CD4-positive, alpha-beta memory T cell (primary cell): ENCODE measurements at regions not wholly inside any gene's neighbourhood (a gene's known extent, or its start where the extent isn't known, plus 50 kb on each side); places are given as distances from the start of the nearest gene placed in this dataset.

Experiments used
- CTCF ChIA-PET: fragments of 350-600 bp; sonication (Branson Sonifier 250); formaldehyde crosslinking; loops from one replicate; lab custom pipeline; 2021; ENCODE audit warnings: inconsistent platforms; ENCODE audit not compliant: partially characterized antibody; lab: Charles Lee
- POLR2A ChIA-PET: fragments of 350-600 bp; sonication (Branson Sonifier 250); formaldehyde crosslinking; loops from one replicate; lab custom pipeline; 2021; ENCODE audit not compliant: partially characterized antibody; lab: Charles Lee
- DNase-seq, 5 donors: peaks; one replicate each; pipeline versions ENCODE4 v3.0.0 to v3.0.0-alpha.2; 2020 to 2022; ENCODE audit warnings: mixed read lengths in 1 of 5
- H3K27ac ChIP-seq: one replicate; pipeline ENCODE4 v1.7.0; 2013; ENCODE audit warnings: low read depth, low read length
- H3K27me3 ChIP-seq: 2 replicates; pipeline ENCODE4 v1.7.0; 2013; ENCODE audit warnings: mild to moderate bottlenecking, low read length, moderate library complexity; ENCODE audit not compliant: insufficient read depth
- H3K36me3 ChIP-seq: 2 replicates; pipeline ENCODE4 v1.7.0; 2013; ENCODE audit warnings: mild to moderate bottlenecking, low read length, moderate library complexity; ENCODE audit not compliant: insufficient read depth
- H3K4me1 ChIP-seq: 2 replicates; pipeline ENCODE4 v1.7.0; 2013; ENCODE audit warnings: mild to moderate bottlenecking, low read length, moderate library complexity; ENCODE audit not compliant: insufficient read depth
- H3K4me3 ChIP-seq, 2 donors: one replicate each; pipeline ENCODE4 v1.7.0; 2013; ENCODE audit warnings: low read length in 2 of 2, mild to moderate bottlenecking in 1 of 2
- H3K9me3 ChIP-seq, 2 donors: one replicate each; pipeline ENCODE4 v1.7.0; 2013; ENCODE audit warnings: low read length in 2 of 2, control low read depth in 1 of 2; ENCODE audit not compliant: control insufficient read depth in 1 of 2
- H3K27ac Mint-ChIP-seq, 7 donors: one replicate each; pipeline ENCODE4 v1.8.0; 2020 to 2021; ENCODE audit warnings: mixed read lengths in 7 of 7, mild to moderate bottlenecking in 6 of 7, inconsistent platforms in 3 of 7, moderate library complexity in 3 of 7
- H3K27me3 Mint-ChIP-seq, 2 donors: one replicate each; pipeline ENCODE4 v1.8.0; 2020 to 2021; ENCODE audit warnings: mixed read lengths in 2 of 2
- H3K36me3 Mint-ChIP-seq, 2 donors: one replicate each; pipeline ENCODE4 v1.8.0; 2020 to 2021; ENCODE audit warnings: mixed read lengths in 2 of 2, inconsistent platforms in 1 of 2, mild to moderate bottlenecking in 1 of 2
- H3K4me1 Mint-ChIP-seq, 4 donors: one replicate each; pipeline ENCODE4 v1.8.0; 2020 to 2021; ENCODE audit warnings: mixed read lengths in 4 of 4, mild to moderate bottlenecking in 1 of 4
- H3K4me3 Mint-ChIP-seq, 8 donors: one replicate each; pipeline ENCODE4 v1.8.0; 2020 to 2021; ENCODE audit warnings: mixed read lengths in 8 of 8, mild to moderate bottlenecking in 7 of 8, moderate library complexity in 6 of 8, inconsistent platforms in 3 of 8
- H3K9me3 Mint-ChIP-seq, 8 donors: one replicate each; pipeline ENCODE4 v1.8.0; 2020 to 2021; ENCODE audit warnings: mixed read lengths in 8 of 8, mild to moderate bottlenecking in 5 of 8, inconsistent platforms in 3 of 8, moderate library complexity in 1 of 8
- intact Hi-C: fragments of 100-400 bp; cut with micrococcal nuclease; formaldehyde crosslinking; loops from one replicate; pipeline ENCODE4 v1.15.1; 2023

- Mint-ChIP-seq H3K27me3 (peaks cover 10 to 13% of the 10 kb centered on the region in 2 donors), H3K27ac (no peak overlapping the region), H3K36me3 (peaks cover 0 to 4% of the 10 kb centered on the region in 2 donors), H3K4me1 (peaks cover 9 to 20% (median 14%) of the 10 kb centered on the region in 4 donors), H3K4me3 (no peak overlapping the region), H3K9me3 (peaks cover 0 to 3% (median 0%) of the 10 kb centered on the region in 8 donors)
- Histone ChIP-seq H3K27me3 (no peaks in the 10 kb centered on the region), H3K27ac (no peak overlapping the region), H3K4me3 (no peak overlapping the region), H3K9me3 (no peaks in the 10 kb centered on the region), H3K36me3 (no peaks in the 10 kb centered on the region), H3K4me1 (peaks cover 12% of the 10 kb centered on the region)
- POLR2A ChIA-PET, result no interaction called here
- no peak for DNase-seq
- CTCF ChIA-PET, result no interaction called here
- intact Hi-C loops, result no loop called here
These were observed 490.8 kb downstream of the VRK1 start for GRCh38 chr14:97287956-97288355.

- CTCF ChIA-PET, result interaction anchor here (1.3 kb wide), 1 partner anchor 9 kb away, joined by 4 read pairs; no protein-coding TSS in a partner anchor
- Mint-ChIP-seq H3K27ac (no peak overlapping the region), H3K9me3 (peaks cover 0 to 3% (median 0%) of the 10 kb centered on the region in 8 donors), H3K4me1 (peaks cover 9 to 20% (median 14%) of the 10 kb centered on the region in 4 donors), H3K27me3 (peaks cover 10 to 14% of the 10 kb centered on the region in 2 donors), H3K4me3 (no peak overlapping the region), H3K36me3 (peaks cover 0 to 4% of the 10 kb centered on the region in 2 donors)
- Histone ChIP-seq H3K4me1 (peaks cover 12% of the 10 kb centered on the region), H3K27ac (no peak overlapping the region), H3K36me3 (no peaks in the 10 kb centered on the region), H3K4me3 (no peak overlapping the region), H3K27me3 (no peaks in the 10 kb centered on the region), H3K9me3 (no peaks in the 10 kb centered on the region)
- POLR2A ChIA-PET, result no interaction called here
- DNase-seq, result no peak
- intact Hi-C loops, result no loop called here
These were observed 492.9 kb downstream of the VRK1 start for GRCh38 chr14:97290065-97290464.

DNA sequence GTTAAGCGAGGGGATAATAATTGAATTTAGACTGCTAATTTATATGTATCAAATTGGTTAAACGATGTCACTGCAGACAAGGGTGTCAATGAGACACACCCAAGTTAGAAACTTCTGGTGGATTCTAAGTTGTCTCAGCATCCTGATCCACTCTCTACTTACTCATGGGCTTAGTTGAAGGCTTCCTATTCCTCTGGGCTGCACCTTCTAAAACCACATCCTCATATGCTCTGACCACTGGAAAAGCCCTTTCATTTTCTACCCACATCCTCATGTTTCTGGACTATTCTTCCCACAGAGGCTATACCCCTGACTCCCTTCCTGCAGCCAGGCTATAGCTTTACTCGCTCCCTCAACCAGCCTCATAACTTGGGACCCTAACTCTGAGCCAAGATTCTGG is 493.8 kb downstream of the VRK1 start:
- no peak for DNase-seq
- CTCF ChIA-PET, result no interaction called here
- POLR2A ChIA-PET, result no interaction called here
- no peak overlapping the region for H3K27ac ChIP-seq
- H3K4me3 Mint-ChIP-seq, result no peak overlapping the region
- intact Hi-C loops, result no loop called here
- no peaks in the 10 kb centered on the region for H3K9me3 ChIP-seq
- H3K9me3 Mint-ChIP-seq, result peaks cover 0 to 3% (median 0%) of the 10 kb centered on the region in 8 donors
- peaks cover 0 to 4% of the 10 kb centered on the region in 2 donors for H3K36me3 Mint-ChIP-seq
- peaks cover 10 to 14% of the 10 kb centered on the region in 2 donors for H3K27me3 Mint-ChIP-seq
- peaks cover 12% of the 10 kb centered on the region for H3K4me1 ChIP-seq
- no peak overlapping the region for H3K27ac Mint-ChIP-seq
- H3K4me1 Mint-ChIP-seq, result peaks cover 9 to 20% (median 14%) of the 10 kb centered on the region in 4 donors
- H3K27me3 ChIP-seq, result no peaks in the 10 kb centered on the region
- H3K36me3 ChIP-seq, result no peaks in the 10 kb centered on the region
- H3K4me3 ChIP-seq, result no peak overlapping the region

DNA sequence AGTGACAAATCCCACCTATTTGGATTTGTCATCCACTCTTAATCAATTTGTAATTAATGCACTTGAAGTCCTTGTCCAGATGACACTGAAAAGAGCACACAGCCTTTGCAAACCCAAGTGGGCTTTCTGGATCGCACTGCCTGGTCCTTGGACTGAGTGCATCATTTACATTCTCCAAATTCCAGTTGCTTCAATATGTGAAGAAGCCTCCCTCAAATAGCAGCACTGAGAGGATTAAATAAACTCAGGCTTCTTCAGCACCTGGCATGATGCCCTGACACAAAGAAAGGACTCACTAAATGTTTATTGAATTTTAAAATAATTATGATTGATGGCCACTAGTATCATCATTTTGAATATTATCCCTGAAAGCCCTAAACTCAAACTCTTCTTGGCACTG is 496.5 kb downstream of the VRK1 start:
- Mint-ChIP-seq H3K27me3 (peaks cover 4 to 8% of the 10 kb centered on the region in 2 donors), H3K4me3 (no peak overlapping the region), H3K36me3 (no peaks in the 10 kb centered on the region), H3K4me1 (peaks cover 10 to 20% (median 16%) of the 10 kb centered on the region in 4 donors), H3K9me3 (peaks cover 0 to 2% (median 0%) of the 10 kb centered on the region in 8 donors), H3K27ac (no peak overlapping the region)
- ChIA-PET CTCF (no interaction called here), POLR2A (interaction anchor here (0.5 kb wide), 1 partner anchor 1924 kb away, joined by 3 read pairs; no protein-coding TSS in a partner anchor)
- H3K4me3 ChIP-seq, result no peak overlapping the region
- peaks cover 12% of the 10 kb centered on the region for H3K4me1 ChIP-seq
- no peak overlapping the region for H3K27ac ChIP-seq
- intact Hi-C loops, result no loop called here
- no peaks in the 10 kb centered on the region for H3K36me3 ChIP-seq
- no peaks in the 10 kb centered on the region for H3K9me3 ChIP-seq
- DNase-seq, result no peak
- H3K27me3 ChIP-seq, result no peaks in the 10 kb centered on the region

GRCh38 chr14:97295108-97295710 is 498.0 kb downstream of the VRK1 start:
- Mint-ChIP-seq H3K9me3 (peaks cover 0 to 2% (median 0%) of the 10 kb centered on the region in 8 donors), H3K4me1 (peaks cover 11 to 25% (median 12%) of the 10 kb centered on the region in 4 donors), H3K27me3 (peaks cover 5 to 6% of the 10 kb centered on the region in 2 donors), H3K27ac (no peak overlapping the region), H3K4me3 (no peak overlapping the region), H3K36me3 (no peaks in the 10 kb centered on the region)
- ChIA-PET POLR2A (no interaction called here), CTCF (no interaction called here)
- Histone ChIP-seq H3K27me3 (no peaks in the 10 kb centered on the region), H3K36me3 (no peaks in the 10 kb centered on the region), H3K27ac (no peak overlapping the region), H3K9me3 (no peaks in the 10 kb centered on the region), H3K4me3 (no peak overlapping the region), H3K4me1 (peaks cover 8% of the 10 kb centered on the region)
- DNase-seq, result no peak
- intact Hi-C loops, result no loop called here

- CTCF ChIA-PET, result no interaction called here
- Mint-ChIP-seq H3K9me3 (peaks cover 0 to 2% (median 0%) of the 10 kb centered on the region in 8 donors), H3K4me3 (no peak overlapping the region), H3K36me3 (no peaks in the 10 kb centered on the region), H3K27ac (no peak overlapping the region), H3K27me3 (peaks cover 5 to 6% of the 10 kb centered on the region in 2 donors), H3K4me1 (peaks cover 3 to 23% (median 7%) of the 10 kb centered on the region in 4 donors)
- H3K4me3 ChIP-seq, result no peak overlapping the region
- H3K36me3 ChIP-seq, result no peaks in the 10 kb centered on the region
- H3K9me3 ChIP-seq, result no peaks in the 10 kb centered on the region
- peaks cover 2% of the 10 kb centered on the region for H3K4me1 ChIP-seq
- DNase-seq, result no peak
- H3K27me3 ChIP-seq, result no peaks in the 10 kb centered on the region
- POLR2A ChIA-PET, result no interaction called here
- intact Hi-C loops, result no loop called here
- H3K27ac ChIP-seq, result no peak overlapping the region
These were observed 499.0 kb downstream of the VRK1 start for GRCh38 chr14:97296176-97296575.

- CTCF ChIA-PET, result interaction anchor here (0.7 kb wide), 2 partner anchors 448 to 1000 kb away, joined by 3 read pairs; no protein-coding TSS in a partner anchor
- POLR2A ChIA-PET, result no interaction called here
These were observed 499.9 kb downstream of the VRK1 start for GRCh38 chr14:97297100-97297499.

More at GRCh38 chr14:97297100-97297499, 499.9 kb downstream of the VRK1 start:
- Histone ChIP-seq H3K36me3 (no peaks in the 10 kb centered on the region), H3K27me3 (no peaks in the 10 kb centered on the region), H3K27ac (no peak overlapping the region), H3K4me1 (no peaks in the 10 kb centered on the region), H3K9me3 (no peaks in the 10 kb centered on the region), H3K4me3 (no peak overlapping the region)
- H3K9me3 Mint-ChIP-seq, result peaks cover 0 to 2% (median 0%) of the 10 kb centered on the region in 8 donors
- no peak for DNase-seq
- peaks cover 0 to 23% (median 7%) of the 10 kb centered on the region in 4 donors for H3K4me1 Mint-ChIP-seq
- intact Hi-C loops, result no loop called here
- no peak overlapping the region for H3K27ac Mint-ChIP-seq
- H3K36me3 Mint-ChIP-seq, result no peaks in the 10 kb centered on the region
- no peak overlapping the region for H3K4me3 Mint-ChIP-seq
- peaks cover 5 to 6% of the 10 kb centered on the region in 2 donors for H3K27me3 Mint-ChIP-seq
